SU-DHL-6 (cell line): ENCODE measurements at regions not wholly inside any gene's neighbourhood (a gene's known extent, or its start where the extent isn't known, plus 50 kb on each side); places are given as distances from the start of the nearest gene placed in this dataset.

Experiments
- CTCF ChIP-seq: fragments of 200-600 bp; sonication (generic); IDR thresholded peaks from one replicate; pipeline ENCODE4 v1.5.1; 2017; ENCODE audit warnings: antibody characterized with exemption, mild to moderate bottlenecking, low read length, moderate library complexity; ENCODE audit not compliant: insufficient read depth, poor library complexity, severe bottlenecking
- EZH2phosphoT487 ChIP-seq: fragments of 200-600 bp; sonication (generic), shearing (Covaris generic); conservative IDR thresholded peaks from 2 replicates; pipeline ENCODE4 v1.6.1; 2018; ENCODE audit warnings: mild to moderate bottlenecking, antibody characterized with exemption, low read length, moderate library complexity, mixed read lengths

- TF ChIP-seq CTCF, result no peak
- no peak for TF ChIP-seq EZH2phosphoT487
These were observed 91.4 kb upstream of the ZPBP start for GRCh38 chr7:50184271-50184990.
